ENCODE measurements at regions not wholly inside any gene's neighbourhood (a gene's known extent, or its start where the extent isn't known, plus 50 kb on each side); places are given as distances from the start of the nearest gene placed in this dataset.
"Not testable (repeated sequence)": the region's sequence is repeated elsewhere in the genome, so short reads cannot be mapped to it uniquely, and the experiment has no call there.

DNA sequence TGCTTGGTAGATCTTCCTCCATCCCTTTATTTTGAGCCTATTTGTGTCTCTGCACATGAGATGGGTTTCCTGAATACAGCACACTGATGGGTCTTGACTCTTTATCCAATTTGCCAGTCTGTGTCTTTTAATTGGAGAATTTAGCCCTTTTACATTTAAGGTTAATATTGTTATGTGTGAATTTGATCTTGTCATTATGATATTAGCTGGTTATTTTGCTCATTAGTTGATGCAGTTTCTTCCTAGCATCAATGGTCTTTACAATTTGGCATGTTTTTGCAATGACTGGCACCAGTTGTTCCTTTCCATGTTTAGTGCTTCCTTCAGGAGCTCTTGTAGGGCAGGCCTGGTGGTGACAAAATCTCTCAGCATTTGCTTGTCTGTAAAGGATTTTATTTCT is 72.4 kb downstream of the HNRNPD start:
- H3K9me3 ChIP-seq (ENCODE audit: control insufficient read depth, insufficient read depth, low read depth, low read length); BruUV-seq (replicated peaks); POLR2A ChIA-PET; H3K27me3 ChIP-seq (ENCODE audit: control insufficient read depth, insufficient read depth, low read length); CTCF ChIA-PET; DNase-seq (ENCODE audit: low read depth, low spot score); intact Hi-C loops (cut with micrococcal nuclease; ENCODE audit: unreplicated experiment); H3K4me1 ChIP-seq (ENCODE audit: control insufficient read depth, insufficient read depth, low read length); H3K4me3 ChIP-seq (ENCODE audit: low read depth in 2 of 2, low read length in 2 of 2); in situ Hi-C loops (cut with HindIII; ENCODE audit: low pct_unique_long_range_greater_than_20kb, low sequenced_read_pairs); ATAC-seq; H3K36me3 ChIP-seq (ENCODE audit: control insufficient read depth, insufficient read depth, low read length); H3K27ac ChIP-seq (ENCODE audit: low read length): not testable (repeated sequence)

DNA sequence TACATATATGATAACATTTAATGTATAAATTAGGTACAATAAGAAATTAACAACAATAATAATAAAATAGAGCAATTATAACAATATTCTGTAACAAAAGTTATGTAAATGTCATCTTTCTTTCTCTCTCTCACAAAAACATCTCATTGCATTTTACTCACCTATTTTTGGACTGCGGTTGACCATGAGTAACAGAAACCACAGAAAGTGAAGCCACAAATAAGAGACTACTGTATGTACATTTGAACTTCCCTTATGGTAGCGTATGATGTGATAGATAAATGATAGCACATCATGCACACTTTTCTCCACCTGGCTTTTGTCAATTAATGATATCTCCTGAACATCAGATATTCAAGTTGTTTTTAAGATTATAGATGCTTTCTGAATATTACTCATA is 80.5 kb downstream of the HNRNPD start:
- Histone ChIP-seq H3K4me3 (ENCODE audit: low read depth in 2 of 2, low read length in 2 of 2) (no peak overlapping the region), H3K36me3 (ENCODE audit: control insufficient read depth, insufficient read depth, low read length) (no peaks in the 10 kb centered on the region), H3K4me1 (ENCODE audit: control insufficient read depth, insufficient read depth, low read length) (no peaks in the 10 kb centered on the region), H3K9me3 (ENCODE audit: control insufficient read depth, insufficient read depth, low read depth, low read length) (no peaks in the 10 kb centered on the region), H3K27me3 (ENCODE audit: control insufficient read depth, insufficient read depth, low read length) (no peaks in the 10 kb centered on the region), H3K27ac (ENCODE audit: low read length) (no peak overlapping the region)
- in situ Hi-C loops (cut with HindIII; ENCODE audit: low pct_unique_long_range_greater_than_20kb, low sequenced_read_pairs): no loop called here
- intact Hi-C loops (cut with micrococcal nuclease; ENCODE audit: unreplicated experiment): no loop called here
- ChIA-PET POLR2A (no interaction called here), CTCF (no interaction called here)
- BruUV-seq (replicated peaks): no TSS peak
- TF ChIP-seq TCF7L2 (IDR thresholded peaks at IDR 0.05; ENCODE audit: low read depth, low read length) (no peak), POLR2AphosphoS5 (IDR thresholded peaks at IDR 0.05; ENCODE audit: low read depth, low read length) (no peak), SIN3A (IDR thresholded peaks at IDR 0.05; ENCODE audit: borderline replicate concordance, insufficient read depth, low read depth, low read length) (no peak)
- TF ChIP-seq, protein P1, sequence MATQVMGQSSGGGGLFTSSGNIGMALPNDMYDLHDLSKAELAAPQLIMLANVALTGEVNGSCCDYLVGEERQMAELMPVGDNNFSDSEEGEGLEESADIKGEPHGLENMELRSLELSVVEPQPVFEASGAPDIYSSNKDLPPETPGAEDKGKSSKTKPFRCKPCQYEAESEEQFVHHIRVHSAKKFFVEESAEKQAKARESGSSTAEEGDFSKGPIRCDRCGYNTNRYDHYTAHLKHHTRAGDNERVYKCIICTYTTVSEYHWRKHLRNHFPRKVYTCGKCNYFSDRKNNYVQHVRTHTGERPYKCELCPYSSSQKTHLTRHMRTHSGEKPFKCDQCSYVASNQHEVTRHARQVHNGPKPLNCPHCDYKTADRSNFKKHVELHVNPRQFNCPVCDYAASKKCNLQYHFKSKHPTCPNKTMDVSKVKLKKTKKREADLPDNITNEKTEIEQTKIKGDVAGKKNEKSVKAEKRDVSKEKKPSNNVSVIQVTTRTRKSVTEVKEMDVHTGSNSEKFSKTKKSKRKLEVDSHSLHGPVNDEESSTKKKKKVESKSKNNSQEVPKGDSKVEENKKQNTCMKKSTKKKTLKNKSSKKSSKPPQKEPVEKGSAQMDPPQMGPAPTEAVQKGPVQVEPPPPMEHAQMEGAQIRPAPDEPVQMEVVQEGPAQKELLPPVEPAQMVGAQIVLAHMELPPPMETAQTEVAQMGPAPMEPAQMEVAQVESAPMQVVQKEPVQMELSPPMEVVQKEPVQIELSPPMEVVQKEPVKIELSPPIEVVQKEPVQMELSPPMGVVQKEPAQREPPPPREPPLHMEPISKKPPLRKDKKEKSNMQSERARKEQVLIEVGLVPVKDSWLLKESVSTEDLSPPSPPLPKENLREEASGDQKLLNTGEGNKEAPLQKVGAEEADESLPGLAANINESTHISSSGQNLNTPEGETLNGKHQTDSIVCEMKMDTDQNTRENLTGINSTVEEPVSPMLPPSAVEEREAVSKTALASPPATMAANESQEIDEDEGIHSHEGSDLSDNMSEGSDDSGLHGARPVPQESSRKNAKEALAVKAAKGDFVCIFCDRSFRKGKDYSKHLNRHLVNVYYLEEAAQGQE (IDR thresholded peaks at IDR 0.05; ENCODE audit: insufficient read depth in 1 of 2, low read depth in 2 of 2, low read length in 1 of 2): no peak
- TF ChIP-seq, protein P2, sequence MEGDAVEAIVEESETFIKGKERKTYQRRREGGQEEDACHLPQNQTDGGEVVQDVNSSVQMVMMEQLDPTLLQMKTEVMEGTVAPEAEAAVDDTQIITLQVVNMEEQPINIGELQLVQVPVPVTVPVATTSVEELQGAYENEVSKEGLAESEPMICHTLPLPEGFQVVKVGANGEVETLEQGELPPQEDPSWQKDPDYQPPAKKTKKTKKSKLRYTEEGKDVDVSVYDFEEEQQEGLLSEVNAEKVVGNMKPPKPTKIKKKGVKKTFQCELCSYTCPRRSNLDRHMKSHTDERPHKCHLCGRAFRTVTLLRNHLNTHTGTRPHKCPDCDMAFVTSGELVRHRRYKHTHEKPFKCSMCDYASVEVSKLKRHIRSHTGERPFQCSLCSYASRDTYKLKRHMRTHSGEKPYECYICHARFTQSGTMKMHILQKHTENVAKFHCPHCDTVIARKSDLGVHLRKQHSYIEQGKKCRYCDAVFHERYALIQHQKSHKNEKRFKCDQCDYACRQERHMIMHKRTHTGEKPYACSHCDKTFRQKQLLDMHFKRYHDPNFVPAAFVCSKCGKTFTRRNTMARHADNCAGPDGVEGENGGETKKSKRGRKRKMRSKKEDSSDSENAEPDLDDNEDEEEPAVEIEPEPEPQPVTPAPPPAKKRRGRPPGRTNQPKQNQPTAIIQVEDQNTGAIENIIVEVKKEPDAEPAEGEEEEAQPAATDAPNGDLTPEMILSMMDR (IDR thresholded peaks at IDR 0.05): no peak
- ATAC-seq (no peak), DNase-seq (ENCODE audit: low read depth, low spot score) (no peak)

DNA sequence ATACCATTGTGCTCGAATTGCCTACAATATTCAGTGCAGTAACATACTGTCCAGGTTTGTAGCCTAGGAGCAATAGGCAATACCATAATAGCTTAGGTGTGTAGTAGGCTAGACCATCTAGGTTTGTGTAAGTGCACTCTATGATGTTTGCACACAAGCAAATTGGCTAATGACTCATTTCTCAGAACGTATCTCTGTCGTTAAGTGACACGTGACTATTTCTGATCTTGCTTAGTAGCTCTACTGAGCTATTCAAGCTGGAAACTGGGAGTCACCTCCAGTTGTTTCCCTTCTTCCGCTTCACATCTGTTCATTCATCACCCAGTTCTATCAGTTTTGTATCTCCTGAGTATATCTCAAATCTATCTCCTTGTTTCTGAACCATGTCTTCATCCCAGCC is 86.1 kb downstream of the HNRNPD start:
- ChIA-PET POLR2A (no interaction called here), CTCF (no interaction called here)
- H3K27ac ChIP-seq (ENCODE audit: low read length): no peak overlapping the region
- H3K27me3 ChIP-seq (ENCODE audit: control insufficient read depth, insufficient read depth, low read length): no peaks in the 10 kb centered on the region
- in situ Hi-C loops (cut with HindIII; ENCODE audit: low pct_unique_long_range_greater_than_20kb, low sequenced_read_pairs) (no loop called here), intact Hi-C loops (cut with micrococcal nuclease; ENCODE audit: unreplicated experiment) (no loop called here)
- no peaks in the 10 kb centered on the region for H3K36me3 ChIP-seq (ENCODE audit: control insufficient read depth, insufficient read depth, low read length)
- no peak for ATAC-seq
- BruUV-seq (replicated peaks): no TSS peak
- H3K9me3 ChIP-seq (ENCODE audit: control insufficient read depth, insufficient read depth, low read depth, low read length): no peaks in the 10 kb centered on the region
- H3K4me3 ChIP-seq (ENCODE audit: low read depth in 2 of 2, low read length in 2 of 2): no peak overlapping the region
- TF ChIP-seq POLR2AphosphoS5 (IDR thresholded peaks at IDR 0.05; ENCODE audit: low read depth, low read length): no peak
- TF ChIP-seq TCF7L2 (IDR thresholded peaks at IDR 0.05; ENCODE audit: low read depth, low read length): no peak
- no peak for TF ChIP-seq SIN3A (IDR thresholded peaks at IDR 0.05; ENCODE audit: borderline replicate concordance, insufficient read depth, low read depth, low read length)
- TF ChIP-seq, protein P2 (IDR thresholded peaks at IDR 0.05): no peak
- TF ChIP-seq, protein P1 (IDR thresholded peaks at IDR 0.05; ENCODE audit: insufficient read depth in 1 of 2, low read depth in 2 of 2, low read length in 1 of 2): no peak
- peaks cover 3% of the 10 kb centered on the region; the same call in 1 of the 2 replicates for H3K4me1 ChIP-seq (ENCODE audit: control insufficient read depth, insufficient read depth, low read length)
- DNase-seq (ENCODE audit: low read depth, low spot score): no peak

Measured in Panc1 (cell line).